H1 (cell line): ENCODE measurements at regions not wholly inside any gene's neighbourhood (a gene's known extent, or its start where the extent isn't known, plus 50 kb on each side); places are given as distances from the start of the nearest gene placed in this dataset.

Experiments used
- ASH2L ChIP-seq: fragments of 200-600, 300-600 bp; sonication (generic); IDR thresholded peaks from one replicate; pipeline ENCODE4 v1.7.1; 2017; ENCODE audit warnings: low read length
- CHD2 ChIP-seq: IDR thresholded peaks from 2 replicates; pipeline ENCODE4 v1.6.1; 2012; ENCODE audit warnings: low read length, improper control_type of control experiment
- CHD7 ChIP-seq: fragments of 300-600 bp; sonication (generic); IDR thresholded peaks from 2 replicates; pipeline ENCODE4 v1.7.1; 2012; ENCODE audit warnings: low read length, moderate library complexity, mild to moderate bottlenecking, inconsistent platforms; ENCODE audit not compliant: insufficient replicate concordance
- EGR1 ChIP-seq: IDR thresholded peaks from 2 replicates; pipeline ENCODE4 v1.6.1; 2011; ENCODE audit warnings: low read depth, low read length, borderline replicate concordance
- EZH2 ChIP-seq: fragments of 200-600 bp; sonication (generic); IDR thresholded peaks from 2 replicates; pipeline ENCODE4 v1.7.1; 2012; ENCODE audit warnings: low read depth, mild to moderate bottlenecking, moderate library complexity, low read length, inconsistent platforms; ENCODE audit not compliant: severe bottlenecking
- SP4 ChIP-seq: IDR thresholded peaks from 2 replicates; pipeline ENCODE4 v1.6.1; 2012; ENCODE audit warnings: low read length, inconsistent platforms
- TF ChIP-seq, protein P1 (sequence below): IDR thresholded peaks from 2 replicates; pipeline ENCODE4 v1.6.1; 2012; ENCODE audit warnings: inconsistent platforms

DNA sequence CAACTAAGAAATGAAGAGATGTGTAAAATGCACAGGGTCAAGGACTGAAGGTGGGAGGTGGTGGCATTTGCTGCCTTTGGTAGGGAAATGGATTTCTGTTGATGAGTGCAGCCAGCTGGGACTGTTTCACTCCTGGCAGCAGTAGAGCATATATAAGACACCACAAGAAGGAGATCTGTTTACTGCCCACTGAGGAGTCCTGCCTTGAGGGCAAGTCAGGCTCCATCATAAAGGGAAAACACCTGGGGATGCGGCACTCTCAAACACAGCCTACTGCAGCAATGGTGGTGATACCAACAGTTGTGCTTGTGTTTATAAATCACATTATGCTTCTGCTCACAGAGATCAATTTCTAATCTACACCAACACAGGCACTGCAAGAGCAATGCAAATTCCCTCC lies 222.1 kb downstream of the TACR3 start (continued):
- TF ChIP-seq CHD7, result no peak
- TF ChIP-seq, protein P1, sequence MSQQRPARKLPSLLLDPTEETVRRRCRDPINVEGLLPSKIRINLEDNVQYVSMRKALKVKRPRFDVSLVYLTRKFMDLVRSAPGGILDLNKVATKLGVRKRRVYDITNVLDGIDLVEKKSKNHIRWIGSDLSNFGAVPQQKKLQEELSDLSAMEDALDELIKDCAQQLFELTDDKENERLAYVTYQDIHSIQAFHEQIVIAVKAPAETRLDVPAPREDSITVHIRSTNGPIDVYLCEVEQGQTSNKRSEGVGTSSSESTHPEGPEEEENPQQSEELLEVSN, result no peak
- no peak for TF ChIP-seq SP4
- TF ChIP-seq EGR1, result no peak
- no peak for TF ChIP-seq ASH2L
- no peak for TF ChIP-seq EZH2
- no peak for TF ChIP-seq CHD2
